Fibroblast of skin of left quadriceps (primary cell): ENCODE measurements at regions not wholly inside any gene's neighbourhood (a gene's known extent, or its start where the extent isn't known, plus 50 kb on each side); places are given as distances from the start of the nearest gene placed in this dataset.

ENCODE experiments used
- DNase-seq, 2 experiments: peaks; one replicate each; pipeline ENCODE4 v3.0.0-alpha.2; 2013; ENCODE audit warnings: low read depth in 2 of 2

DNA sequence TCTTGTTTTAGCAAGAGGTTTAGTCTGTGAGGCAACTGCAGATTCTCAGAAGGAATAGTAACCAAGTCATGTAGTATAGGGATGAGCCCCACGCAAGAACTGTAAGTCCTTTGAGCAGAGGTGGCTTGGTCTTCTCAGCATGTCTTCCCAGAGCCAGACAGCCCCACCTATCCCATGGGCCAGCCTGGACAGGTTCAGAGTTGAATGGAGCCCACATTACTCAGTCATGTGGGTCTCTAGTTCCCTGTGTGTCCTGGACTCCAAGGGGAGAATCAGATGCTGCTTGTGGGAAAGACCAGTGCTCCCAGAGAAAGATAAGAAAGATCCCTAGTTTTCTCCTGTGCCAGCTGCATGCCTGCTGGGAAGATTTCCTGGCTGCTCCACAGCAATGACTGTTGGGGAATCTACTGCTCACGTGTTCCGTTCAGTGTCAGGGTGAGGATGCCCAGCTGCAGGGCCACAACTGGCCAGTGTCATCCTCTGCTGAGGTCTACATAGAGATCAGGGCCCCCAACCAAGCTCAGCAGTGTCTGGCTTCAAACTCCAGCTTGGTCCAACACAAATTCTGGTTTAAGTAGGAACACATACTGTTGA lies 66.9 kb upstream of the UNC5B start:
- no peak for DNase-seq

DNA sequence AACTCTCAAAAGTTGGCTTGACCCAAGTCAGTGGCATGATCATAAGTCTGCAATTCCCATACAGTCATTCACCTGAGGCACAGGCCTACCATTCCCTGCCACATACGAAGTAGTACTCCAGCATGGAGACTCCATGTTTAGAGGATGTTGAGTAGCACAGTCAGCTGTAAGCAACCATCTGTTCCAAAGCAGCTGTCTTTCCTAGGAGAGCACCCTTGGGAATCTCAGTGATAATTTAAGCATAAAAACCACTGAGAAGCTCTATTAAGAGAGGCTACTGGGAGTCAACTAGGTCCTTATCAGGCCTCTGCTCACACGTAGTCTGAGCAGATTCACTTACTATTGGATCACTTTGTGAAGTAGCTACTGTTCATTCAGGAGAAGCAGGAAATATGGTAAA lies 61.6 kb upstream of the UNC5B start:
- no peak for DNase-seq

DNA sequence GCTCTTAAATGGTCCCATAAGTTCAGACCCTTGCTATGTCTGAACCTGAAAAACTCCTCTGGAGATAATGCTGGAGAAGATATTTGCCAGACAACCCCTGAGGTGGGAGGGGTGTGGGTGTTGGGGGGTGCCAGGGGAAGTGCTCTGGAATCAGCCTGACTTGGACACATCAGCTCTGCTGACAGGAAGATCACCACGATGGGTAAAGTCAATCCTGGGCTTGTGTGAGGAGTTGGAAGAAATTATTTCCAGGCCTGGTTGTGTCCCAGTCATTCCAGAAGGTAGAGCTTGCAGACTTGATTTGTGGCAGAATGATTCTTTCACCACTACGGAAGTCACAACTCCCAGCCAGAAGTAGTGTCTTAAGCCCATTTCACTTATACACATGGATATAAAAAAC lies 60.3 kb upstream of the UNC5B start:
- DNase-seq, result no peak

DNA sequence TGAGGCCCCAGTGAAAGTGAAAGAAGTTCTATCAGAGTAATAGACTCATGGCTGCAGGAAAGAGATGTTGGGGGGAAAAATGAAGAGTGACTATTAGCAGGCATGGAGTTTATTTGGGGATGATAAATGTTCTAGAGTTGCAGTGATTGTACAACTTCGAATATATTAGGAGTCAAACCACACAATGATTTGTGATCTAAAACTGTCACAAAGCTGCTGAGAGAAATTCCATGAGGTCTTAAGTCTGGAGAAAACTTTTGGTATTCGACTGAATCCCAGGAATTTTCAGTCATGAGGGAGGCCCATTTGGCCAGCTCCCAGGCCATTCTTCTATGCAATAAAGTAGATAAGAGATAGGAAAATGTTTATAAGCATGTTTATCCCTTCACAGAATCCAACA lies 55.9 kb upstream of the UNC5B start:
- peak; percentile 8 to 15 for DNase-seq

DNA sequence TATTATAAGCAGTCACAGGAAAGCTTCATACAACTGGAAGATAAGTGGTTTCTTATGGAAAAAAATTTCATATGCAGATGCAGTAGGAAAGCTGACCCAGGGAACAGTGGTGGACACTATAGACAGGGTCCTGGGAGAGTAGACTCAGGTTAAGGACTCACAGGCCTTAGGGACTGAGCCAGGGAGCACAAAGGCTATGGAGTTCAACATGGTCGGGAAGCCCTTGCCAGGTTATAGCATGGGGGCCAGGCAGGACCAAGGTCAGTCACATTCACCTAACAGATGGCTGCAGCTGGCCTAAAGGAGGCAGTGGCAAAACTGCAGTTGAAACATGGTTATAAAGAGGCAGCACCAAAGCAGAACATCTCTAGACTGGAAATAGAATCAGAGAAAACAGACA lies 54.9 kb upstream of the UNC5B start:
- no peak for DNase-seq

DNA sequence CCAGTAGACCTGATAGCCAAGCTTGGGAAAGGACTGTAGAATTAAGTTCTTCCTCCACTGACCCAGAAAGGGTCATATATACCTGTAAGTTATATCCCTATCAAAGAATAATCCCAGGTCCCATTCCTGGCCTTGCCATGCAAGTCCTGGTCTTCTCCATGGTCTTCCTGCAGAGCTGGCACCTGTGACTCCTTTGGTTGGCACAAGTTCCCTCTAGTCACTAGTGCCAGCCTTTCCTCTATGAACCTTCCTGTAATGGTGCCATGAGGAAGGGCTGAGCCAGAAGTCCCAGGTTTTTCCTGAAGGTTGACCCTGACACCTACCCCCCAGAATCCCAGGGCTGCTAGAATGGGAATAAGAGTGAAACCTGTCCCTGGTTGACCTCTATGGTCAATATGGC lies 54.1 kb upstream of the UNC5B start:
- DNase-seq, result no peak

DNA sequence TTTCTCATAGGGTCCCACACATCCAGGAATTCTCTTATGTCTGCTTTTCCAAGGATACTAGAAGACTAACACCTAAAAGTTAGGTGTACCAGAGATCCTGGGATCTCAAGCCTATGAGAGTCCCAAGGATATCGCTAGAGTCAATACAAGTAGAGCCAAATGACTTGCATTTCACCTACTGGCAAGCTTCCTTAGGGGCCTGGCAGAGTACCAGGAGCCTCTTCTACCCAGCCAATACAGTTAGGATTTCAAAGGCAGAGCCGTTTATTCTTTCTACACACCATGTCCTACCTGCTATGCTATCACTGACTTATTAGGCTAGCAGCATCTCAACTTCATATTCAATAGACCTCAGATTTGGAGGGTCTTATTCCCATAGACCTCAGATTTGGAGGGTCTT lies 53.5 kb upstream of the UNC5B start:
- DNase-seq, result no peak

DNA sequence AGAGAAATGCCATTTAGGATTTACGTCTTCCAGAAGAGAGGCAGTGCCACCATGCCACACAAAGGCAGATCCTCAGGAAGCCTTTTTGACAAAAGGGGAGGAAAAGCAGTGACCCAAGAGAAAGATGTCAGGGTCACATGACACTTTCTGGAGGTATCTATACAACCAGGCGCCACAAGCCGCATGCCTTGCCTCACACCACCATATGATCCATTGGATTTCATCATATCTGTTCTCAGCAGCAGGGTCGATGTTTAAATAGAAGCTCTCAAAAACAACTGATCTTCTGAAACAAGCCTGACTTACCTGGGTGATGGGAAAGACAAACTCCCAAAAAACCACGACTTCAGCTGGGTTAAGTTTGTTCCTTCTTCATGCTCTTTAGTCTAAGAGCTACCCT lies 52.5 kb upstream of the UNC5B start:
- DNase-seq, result no peak

DNA sequence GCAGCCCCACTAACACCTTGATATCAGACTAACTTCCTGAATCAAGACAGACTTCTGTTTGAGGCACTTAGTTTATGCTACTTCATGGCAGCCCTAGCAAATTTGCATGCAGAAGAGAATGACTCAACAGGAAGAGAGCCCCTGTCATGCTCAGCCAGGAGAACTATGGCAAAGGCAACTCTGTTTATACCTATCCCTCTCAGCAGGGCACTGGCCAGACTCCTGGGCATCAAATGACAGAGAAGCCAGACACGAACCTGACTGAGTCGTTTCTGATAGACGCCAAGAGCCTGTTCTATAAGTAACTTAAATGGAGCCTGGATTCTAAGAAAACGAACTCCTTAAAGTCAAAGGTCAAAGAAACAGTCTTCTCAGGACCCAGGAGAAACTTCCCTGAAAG lies 50.9 kb upstream of the UNC5B start:
- no peak for DNase-seq
